ENCODE measurements at regions not wholly inside any gene's neighbourhood (a gene's known extent, or its start where the extent isn't known, plus 50 kb on each side); places are given as distances from the start of the nearest gene placed in this dataset.

DNA sequence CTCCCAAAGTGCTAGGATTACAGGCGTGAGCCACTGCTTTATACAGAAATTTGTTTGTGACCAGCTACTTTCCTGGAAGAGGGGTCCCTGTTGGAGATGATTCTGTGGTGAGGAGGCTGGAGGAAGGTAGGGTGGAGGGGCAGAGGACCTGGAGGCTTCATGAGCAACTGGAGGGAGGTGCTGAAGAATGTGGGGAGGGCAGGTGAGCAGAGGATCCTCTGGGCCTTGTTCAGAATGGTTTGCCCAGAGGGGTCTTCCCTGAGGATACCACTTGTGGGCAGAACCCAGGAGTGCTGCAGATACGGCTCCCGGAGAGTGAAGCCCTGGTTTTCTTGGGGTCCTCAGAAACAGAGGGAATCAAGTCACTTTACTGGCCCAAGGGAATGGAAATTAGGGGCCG, 67.2 kb upstream of the WDR26 start:
- no peak for DNase-seq (ENCODE audit: low spot score)
- Histone ChIP-seq H3K27ac (ENCODE audit: poor library complexity, severe bottlenecking) (peak overlapping the region; percentile 89), H3K27me3 (ENCODE audit: insufficient read depth, poor library complexity, severe bottlenecking) (no peaks in the 10 kb centered on the region), H3K4me1 (ENCODE audit: insufficient read depth, poor library complexity, severe bottlenecking) (peaks cover 51% of the 10 kb centered on the region), H3K9me3 (ENCODE audit: severe bottlenecking) (no peaks in the 10 kb centered on the region), H3K4me3 (ENCODE audit: severe bottlenecking) (no peak overlapping the region), H3K36me3 (ENCODE audit: low read depth) (no peaks in the 10 kb centered on the region)
- no peak for ATAC-seq (ENCODE audit: low read depth)
- no peak for TF ChIP-seq CTCF (IDR thresholded peaks at IDR 0.05; ENCODE audit: poor library complexity, severe bottlenecking)

GRCh38 chr1:224502459-224503160, 68.0 kb upstream of the WDR26 start:
- Histone ChIP-seq H3K27me3 (ENCODE audit: insufficient read depth, poor library complexity, severe bottlenecking) (no peaks in the 10 kb centered on the region), H3K36me3 (ENCODE audit: low read depth) (no peaks in the 10 kb centered on the region), H3K27ac (ENCODE audit: poor library complexity, severe bottlenecking) (peak overlapping the region; percentile 89), H3K4me3 (ENCODE audit: severe bottlenecking) (no peak overlapping the region), H3K4me1 (ENCODE audit: insufficient read depth, poor library complexity, severe bottlenecking) (peaks cover 49% of the 10 kb centered on the region), H3K9me3 (ENCODE audit: severe bottlenecking) (no peaks in the 10 kb centered on the region)
- ATAC-seq (ENCODE audit: low read depth) (no peak), DNase-seq (ENCODE audit: low spot score) (no peak)
- no peak for TF ChIP-seq CTCF (IDR thresholded peaks at IDR 0.05; ENCODE audit: poor library complexity, severe bottlenecking)

DNA sequence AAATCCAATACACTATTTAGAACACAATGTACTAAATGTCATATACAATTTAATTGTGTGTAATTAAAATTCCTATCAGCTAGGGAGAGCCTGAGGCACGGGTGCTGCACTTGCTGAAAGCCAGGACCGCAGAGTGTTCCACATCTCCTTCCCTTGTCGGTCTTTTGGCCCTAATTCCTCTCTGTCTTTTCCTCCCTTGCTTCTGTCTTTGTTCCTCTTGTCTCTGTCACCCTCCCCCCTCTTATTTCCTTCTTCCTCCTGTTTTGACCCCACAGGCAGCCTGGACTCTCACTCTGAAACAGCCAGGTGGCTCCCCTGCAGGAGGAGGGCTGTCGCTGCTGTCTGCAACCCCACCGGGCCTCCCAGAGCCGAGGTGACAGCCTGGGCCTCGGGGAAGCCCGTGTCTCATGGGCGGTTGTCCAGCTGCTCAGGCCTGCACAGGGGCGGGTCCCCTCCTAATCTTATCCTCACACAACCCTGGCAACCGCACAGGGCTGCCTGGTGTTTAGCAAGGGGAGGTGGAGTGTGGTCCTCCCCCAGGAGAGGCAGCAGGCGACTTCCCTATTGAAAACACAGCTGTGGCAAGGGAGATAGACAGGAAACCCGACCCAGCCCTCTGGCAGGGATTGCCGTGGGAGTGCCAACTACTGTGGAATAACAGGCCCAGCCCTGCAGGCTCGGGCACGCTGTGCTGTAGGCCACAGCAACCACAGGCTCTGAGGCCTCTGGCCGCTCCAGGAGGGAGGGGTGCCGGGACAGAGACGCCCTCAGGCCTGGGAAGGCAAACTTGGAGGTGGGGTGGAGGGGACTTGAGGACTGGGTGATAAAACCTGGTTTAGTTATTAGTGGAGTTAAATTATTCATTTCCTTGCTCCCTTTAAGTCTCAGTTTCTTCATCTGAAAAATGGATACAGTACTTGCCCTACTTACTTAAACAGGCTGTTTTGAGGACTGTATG, 68.8 kb upstream of the WDR26 start:
- peak overlapping the region; percentile 89 for H3K27ac ChIP-seq (ENCODE audit: poor library complexity, severe bottlenecking)
- TF ChIP-seq CTCF (IDR thresholded peaks at IDR 0.05; ENCODE audit: poor library complexity, severe bottlenecking) = no peak
- H3K27me3 ChIP-seq (ENCODE audit: insufficient read depth, poor library complexity, severe bottlenecking) = no peaks in the 10 kb centered on the region
- no peaks in the 10 kb centered on the region for H3K9me3 ChIP-seq (ENCODE audit: severe bottlenecking)
- H3K4me3 ChIP-seq (ENCODE audit: severe bottlenecking) = no peak overlapping the region
- DNase-seq (ENCODE audit: low spot score) (peak; percentile 88), ATAC-seq (ENCODE audit: low read depth) (peak; percentile 93)
- no peaks in the 10 kb centered on the region for H3K36me3 ChIP-seq (ENCODE audit: low read depth)
- H3K4me1 ChIP-seq (ENCODE audit: insufficient read depth, poor library complexity, severe bottlenecking) = peaks cover 41% of the 10 kb centered on the region

DNA sequence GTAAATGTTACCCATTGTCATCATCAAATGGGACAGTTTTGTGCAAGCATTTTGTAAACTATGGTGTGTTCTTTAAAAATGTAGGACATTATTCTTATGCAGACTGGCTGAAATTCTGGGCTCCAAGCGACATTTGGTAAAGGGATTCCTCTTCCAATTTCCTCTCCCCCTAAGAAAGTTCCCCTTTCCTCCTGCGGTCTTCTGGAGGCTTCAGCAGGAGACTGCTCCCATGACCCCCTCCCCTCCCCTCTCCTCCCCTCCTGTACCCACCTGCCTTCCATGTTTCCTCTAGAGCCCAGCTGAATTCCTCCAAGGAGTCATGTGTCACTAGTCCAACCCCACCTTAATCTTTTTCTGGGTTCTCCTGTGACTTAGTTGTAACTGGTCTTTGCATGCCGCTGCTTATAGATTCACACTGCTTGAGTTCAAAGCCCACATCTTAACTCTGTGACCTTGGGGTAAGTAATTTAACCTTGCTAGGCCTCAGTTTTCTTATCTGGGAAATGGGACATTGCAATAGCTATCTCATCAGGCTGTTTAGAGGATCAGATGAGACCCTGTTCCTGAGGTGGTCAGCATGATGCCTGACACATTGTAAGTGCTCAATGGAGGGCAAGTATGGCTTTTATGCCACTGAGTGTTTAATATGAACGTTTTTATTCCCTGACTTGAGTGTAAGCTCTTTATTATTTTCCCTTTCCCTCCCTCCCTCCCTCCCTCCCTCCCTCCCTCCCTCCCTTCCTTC, 69.9 kb upstream of the WDR26 start:
- H3K27me3 ChIP-seq (ENCODE audit: insufficient read depth, poor library complexity, severe bottlenecking) = no peaks in the 10 kb centered on the region
- H3K9me3 ChIP-seq (ENCODE audit: severe bottlenecking) = no peaks in the 10 kb centered on the region
- TF ChIP-seq CTCF (IDR thresholded peaks at IDR 0.05; ENCODE audit: poor library complexity, severe bottlenecking) = no peak
- no peak overlapping the region for H3K4me3 ChIP-seq (ENCODE audit: severe bottlenecking)
- ATAC-seq (ENCODE audit: low read depth) = no peak
- H3K4me1 ChIP-seq (ENCODE audit: insufficient read depth, poor library complexity, severe bottlenecking) = peaks cover 30% of the 10 kb centered on the region
- H3K36me3 ChIP-seq (ENCODE audit: low read depth) = no peaks in the 10 kb centered on the region
- DNase-seq (ENCODE audit: low spot score) = no peak
- H3K27ac ChIP-seq (ENCODE audit: poor library complexity, severe bottlenecking) = peak overlapping the region; percentile 89

Data from RWPE2 (cell line).